ENCODE measurements at regions not wholly inside any gene's neighbourhood (a gene's known extent, or its start where the extent isn't known, plus 50 kb on each side); places are given as distances from the start of the nearest gene placed in this dataset.

- Histone ChIP-seq H3K9me3 (ENCODE audit: insufficient read depth, low read depth, low read length) (peaks cover 5% of the 10 kb centered on the region), H3K27ac (ENCODE audit: low read depth, low read length) (no peak overlapping the region), H3K27me3 (ENCODE audit: insufficient read depth, low read length) (no peaks in the 10 kb centered on the region), H3K9ac (ENCODE audit: low read length) (no peak overlapping the region), H3K4me2 (ENCODE audit: low read length) (no peak overlapping the region), H3K79me2 (ENCODE audit: insufficient read depth, low read length) (no peaks in the 10 kb centered on the region), H3K4me1 (ENCODE audit: insufficient read depth, low read length) (no peaks in the 10 kb centered on the region), H3K36me3 (ENCODE audit: insufficient read depth, low read length) (no peaks in the 10 kb centered on the region), H4K20me1 (ENCODE audit: insufficient read depth, low read length) (no peaks in the 10 kb centered on the region), H2AFZ (ENCODE audit: low read depth, low read length) (no peak overlapping the region), H3K4me3 (ENCODE audit: insufficient read depth, low read depth, low read length) (no peak overlapping the region)
- no peak for DNase-seq (ENCODE audit: low read depth)
- no peak overlapping the region for H3K4me3 Mint-ChIP-seq (ENCODE audit: unreplicated experiment)
- H3K4me1 Mint-ChIP-seq (ENCODE audit: low read depth, unreplicated experiment), result peaks cover 8% of the 10 kb centered on the region
- H3K9me3 Mint-ChIP-seq (ENCODE audit: unreplicated experiment), result peaks cover 2% of the 10 kb centered on the region
- H3K27me3 Mint-ChIP-seq (ENCODE audit: low read depth, unreplicated experiment), result peaks cover 6% of the 10 kb centered on the region
- peaks cover 2% of the 10 kb centered on the region for H3K36me3 Mint-ChIP-seq (ENCODE audit: low read depth, unreplicated experiment)
- H3K27ac Mint-ChIP-seq (ENCODE audit: unreplicated experiment), result no peak overlapping the region
- TF ChIP-seq CTCF (IDR thresholded peaks at IDR 0.05; ENCODE audit: insufficient read depth, low read depth, low read length) (no peak), EZH2 (IDR thresholded peaks at IDR 0.05; ENCODE audit: insufficient read depth, low read length) (no peak)
- FAIRE-seq, result no peak
Measured at GRCh38 chr11:71066311-71066710, 186.1 kb downstream of the SHANK2 start.

- FAIRE-seq, result no peak
Measured at GRCh38 chr11:71065841-71066240, 186.5 kb downstream of the SHANK2 start.

More at GRCh38 chr11:71065841-71066240, 186.5 kb downstream of the SHANK2 start:
- Histone ChIP-seq H3K79me2 (ENCODE audit: insufficient read depth, low read length) (no peaks in the 10 kb centered on the region), H2AFZ (ENCODE audit: low read depth, low read length) (no peak overlapping the region), H3K4me3 (ENCODE audit: insufficient read depth, low read depth, low read length) (no peak overlapping the region), H3K27me3 (ENCODE audit: insufficient read depth, low read length) (no peaks in the 10 kb centered on the region), H3K9ac (ENCODE audit: low read length) (no peak overlapping the region), H3K9me3 (ENCODE audit: insufficient read depth, low read depth, low read length) (peaks cover 5% of the 10 kb centered on the region), H3K36me3 (ENCODE audit: insufficient read depth, low read length) (no peaks in the 10 kb centered on the region), H3K4me1 (ENCODE audit: insufficient read depth, low read length) (no peaks in the 10 kb centered on the region), H4K20me1 (ENCODE audit: insufficient read depth, low read length) (no peaks in the 10 kb centered on the region), H3K27ac (ENCODE audit: low read depth, low read length) (no peak overlapping the region), H3K4me2 (ENCODE audit: low read length) (no peak overlapping the region)
- Mint-ChIP-seq H3K4me3 (ENCODE audit: unreplicated experiment) (no peak overlapping the region), H3K4me1 (ENCODE audit: low read depth, unreplicated experiment) (peaks cover 8% of the 10 kb centered on the region), H3K27ac (ENCODE audit: unreplicated experiment) (no peak overlapping the region), H3K27me3 (ENCODE audit: low read depth, unreplicated experiment) (peaks cover 5% of the 10 kb centered on the region), H3K9me3 (ENCODE audit: unreplicated experiment) (peaks cover 2% of the 10 kb centered on the region), H3K36me3 (ENCODE audit: low read depth, unreplicated experiment) (peaks cover 2% of the 10 kb centered on the region)
- no peak for DNase-seq (ENCODE audit: low read depth)
- TF ChIP-seq CTCF (IDR thresholded peaks at IDR 0.05; ENCODE audit: insufficient read depth, low read depth, low read length) (no peak), EZH2 (IDR thresholded peaks at IDR 0.05; ENCODE audit: insufficient read depth, low read length) (no peak)
